GM18498 (cell line): ENCODE measurements at regions not wholly inside any gene's neighbourhood (a gene's known extent, or its start where the extent isn't known, plus 50 kb on each side); places are given as distances from the start of the nearest gene placed in this dataset.

Experiments
- ATAC-seq: cut with Tn5 transposase; IDR thresholded peaks from one replicate; pipeline ENCODE4 v1.9.1; 2021; ENCODE audit warnings: mild to moderate bottlenecking, moderate library complexity; ENCODE audit not compliant: unreplicated experiment

- ATAC-seq = no peak
Observed at GRCh38 chr3:106573605-106574004, 704.8 kb upstream of the CBLB start.

- no peak for ATAC-seq
Observed at GRCh38 chr3:106575029-106575428, 706.2 kb upstream of the CBLB start.

- ATAC-seq = no peak
Observed at GRCh38 chr3:106577241-106577640, 708.4 kb upstream of the CBLB start.

DNA sequence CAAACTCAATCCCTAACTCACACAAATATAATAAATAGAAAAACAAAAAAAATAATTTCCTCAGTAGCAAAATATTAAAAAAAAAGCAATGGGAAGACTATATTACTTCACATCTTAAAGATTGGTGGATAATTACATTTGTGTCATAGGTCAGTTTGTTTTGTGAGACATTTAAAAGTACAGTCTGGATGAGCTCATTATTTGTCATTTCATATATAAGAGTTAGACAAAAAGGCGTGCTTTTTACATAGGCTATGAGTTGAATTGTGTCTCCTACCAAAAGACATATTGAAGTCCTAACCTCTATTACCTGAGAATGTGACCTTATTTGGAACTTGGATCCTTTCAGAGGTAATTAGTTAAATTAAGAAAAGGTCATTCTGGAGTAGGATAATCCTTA is 710.1 kb upstream of the CBLB start:
- no peak for ATAC-seq

DNA sequence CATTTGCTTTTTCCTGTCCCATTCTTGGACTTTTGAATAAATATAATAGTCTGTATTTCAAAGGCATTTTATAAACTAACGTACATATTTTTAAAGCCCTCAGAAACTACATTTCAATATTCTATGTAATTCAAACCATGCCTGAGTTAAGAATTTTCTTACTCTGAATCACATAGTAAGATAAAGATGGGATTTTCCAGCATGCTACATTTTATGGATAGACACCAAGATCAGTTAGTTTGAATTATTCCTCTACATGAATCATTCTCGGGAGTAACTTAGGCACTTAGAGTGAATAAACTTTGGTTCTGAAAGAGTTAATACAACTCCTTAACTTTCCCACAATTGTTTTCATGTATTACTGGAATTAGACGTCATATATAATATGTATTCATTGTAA is 713.3 kb upstream of the CBLB start:
- no peak for ATAC-seq

DNA sequence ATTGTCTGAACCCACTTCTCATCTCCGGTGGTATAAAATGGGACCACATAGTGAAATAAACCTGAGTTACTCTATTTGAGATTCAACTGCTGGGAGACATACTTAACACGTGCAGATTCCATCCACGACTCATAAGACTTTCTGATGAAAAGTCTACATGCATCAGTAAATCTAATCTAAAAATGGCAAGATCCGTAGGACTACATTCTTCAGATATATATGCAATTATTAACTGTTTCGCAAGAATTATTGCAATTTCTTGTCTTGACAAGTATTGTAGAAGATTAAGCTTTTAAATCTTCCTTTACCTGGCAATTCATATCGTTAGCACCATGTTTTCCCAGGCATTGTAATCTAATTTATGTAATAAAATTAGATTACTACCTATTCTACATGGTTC is 718.7 kb upstream of the CBLB start:
- ATAC-seq = no peak

- ATAC-seq = no peak
Observed at GRCh38 chr3:106588739-106589138, 719.9 kb upstream of the CBLB start.

DNA sequence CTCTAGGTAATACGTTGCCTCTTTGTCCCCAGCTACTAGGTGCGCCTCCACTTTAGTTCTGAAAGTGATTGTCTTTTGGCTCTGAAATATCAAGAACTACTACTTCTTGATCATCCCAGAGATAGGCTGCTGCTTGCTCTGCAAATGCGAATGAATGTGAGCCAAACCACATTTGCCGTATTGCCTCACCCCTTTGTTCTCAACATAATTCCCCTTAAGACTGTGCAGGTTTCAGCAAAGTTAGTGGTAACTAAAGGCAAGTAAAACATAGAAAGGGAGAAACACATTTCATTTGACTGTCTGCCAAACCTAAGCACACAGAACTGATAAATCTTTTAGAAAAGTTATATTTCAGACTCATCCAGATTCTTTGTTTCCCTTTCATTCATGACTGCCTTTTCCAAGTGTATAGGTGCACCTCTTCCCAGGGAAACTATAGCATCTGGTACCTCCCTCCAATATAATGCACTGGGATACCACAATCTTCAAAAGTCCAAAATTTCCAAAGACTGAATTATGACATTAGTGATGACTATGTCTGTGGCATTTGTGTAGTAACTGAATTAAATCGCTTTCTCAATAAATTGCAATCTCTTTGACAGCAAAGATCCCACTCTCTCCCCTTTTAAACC is 720.6 kb upstream of the CBLB start:
- no peak for ATAC-seq

GRCh38 chr3:106590216-106590615 is 721.4 kb upstream of the CBLB start:
- no peak for ATAC-seq

GRCh38 chr3:106593381-106593780 is 724.6 kb upstream of the CBLB start:
- no peak for ATAC-seq

DNA sequence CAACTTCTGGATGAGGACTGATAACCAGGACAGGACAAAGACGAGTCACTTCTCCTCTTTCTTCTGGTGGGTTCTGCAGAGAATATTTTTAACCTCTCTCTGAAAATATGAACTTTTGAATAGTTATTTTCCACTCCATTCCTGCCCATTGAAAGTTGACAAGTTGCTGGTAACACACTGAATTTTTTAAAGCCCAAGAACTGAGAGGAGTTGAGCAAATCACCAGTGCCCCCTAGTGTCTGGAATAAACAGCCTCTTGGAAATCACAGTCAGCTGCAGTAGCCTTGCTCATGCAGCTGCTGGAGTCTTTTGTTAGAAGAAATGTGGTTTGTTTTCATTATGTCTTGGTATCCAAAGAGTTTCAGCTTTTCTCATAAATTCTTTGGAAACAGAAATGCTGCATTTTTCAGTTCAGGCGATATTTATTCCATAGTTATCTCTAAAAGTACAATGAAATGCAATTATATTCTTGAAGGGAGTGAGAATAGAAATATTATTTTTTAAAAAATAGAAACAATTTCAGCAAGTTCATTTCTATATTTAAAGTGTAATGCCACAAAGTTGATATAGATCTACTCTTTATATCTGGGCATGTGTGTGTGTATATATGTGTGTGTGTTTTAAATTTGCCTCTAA is 741.0 kb upstream of the CBLB start:
- ATAC-seq = peak; percentile 90

DNA sequence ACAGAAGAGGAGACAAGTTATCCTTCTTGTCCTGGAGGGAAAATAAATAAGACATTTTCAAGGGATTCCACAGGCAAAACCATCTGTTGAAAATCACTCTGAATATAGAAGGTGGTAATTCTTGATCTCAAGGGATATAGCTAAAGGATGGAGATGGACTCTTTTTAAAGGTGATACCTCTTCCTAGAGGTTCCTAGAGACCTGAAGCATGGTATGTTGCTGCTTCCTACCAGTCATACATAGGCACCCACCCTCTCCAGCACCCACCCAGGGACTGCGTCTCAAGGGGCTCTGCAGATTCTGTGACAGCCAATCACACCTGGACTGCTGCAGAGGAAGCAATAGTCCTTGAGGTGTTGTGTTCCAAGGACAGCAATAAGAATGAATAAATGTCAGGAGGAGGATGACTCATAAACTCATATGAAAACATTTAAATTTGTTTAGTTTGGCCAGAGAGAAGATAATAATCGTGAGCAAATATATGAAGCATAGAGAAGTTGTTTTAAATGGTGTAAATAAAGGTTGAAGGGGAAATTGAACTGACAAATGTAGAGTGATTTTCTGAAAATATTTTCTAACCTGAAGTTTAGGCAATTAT is 741.6 kb upstream of the CBLB start:
- no peak for ATAC-seq

- ATAC-seq = no peak
Observed at GRCh38 chr3:106611116-106611515, 742.3 kb upstream of the CBLB start.

DNA sequence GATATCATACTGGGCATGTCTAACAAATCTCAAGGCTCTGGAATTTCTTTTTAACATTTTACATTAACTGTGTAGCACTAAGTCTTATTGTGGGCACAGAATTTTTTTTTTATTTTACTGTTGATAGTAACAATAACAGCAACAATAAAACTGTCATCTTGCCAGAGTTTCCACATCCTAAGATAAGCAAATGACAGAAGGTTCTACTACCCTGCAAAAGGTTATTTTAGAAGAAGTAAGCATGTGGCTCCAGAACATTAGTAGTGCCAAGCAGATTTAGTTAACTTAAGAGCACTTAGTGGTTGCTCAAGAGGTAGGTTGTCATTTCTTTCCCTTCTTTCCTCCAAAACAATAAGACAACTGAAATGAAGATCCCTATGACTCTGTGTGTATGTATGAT is 743.0 kb upstream of the CBLB start:
- no peak for ATAC-seq

- no peak for ATAC-seq
Observed at GRCh38 chr3:106616556-106616955, 747.7 kb upstream of the CBLB start.

DNA sequence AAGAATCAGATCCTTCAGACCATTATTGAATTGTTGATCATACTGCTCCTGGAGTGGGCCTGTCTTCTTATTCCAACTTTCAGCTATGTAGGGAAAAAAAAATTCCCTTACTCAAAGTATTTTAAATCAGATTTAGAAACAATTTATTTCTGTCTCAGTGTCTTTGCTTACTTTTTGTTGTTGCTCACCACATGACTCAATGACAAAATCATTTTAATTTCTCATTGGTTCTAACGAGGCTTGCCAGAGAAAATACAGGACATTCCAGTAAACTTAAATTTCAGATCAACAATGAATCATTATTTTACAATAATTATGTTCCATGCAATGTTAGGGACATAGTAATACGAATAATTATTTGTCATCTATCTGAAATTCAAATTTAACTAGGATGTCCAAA is 748.5 kb upstream of the CBLB start:
- no peak for ATAC-seq

- no peak for ATAC-seq
Observed at GRCh38 chr3:106620646-106621045, 751.8 kb upstream of the CBLB start.

DNA sequence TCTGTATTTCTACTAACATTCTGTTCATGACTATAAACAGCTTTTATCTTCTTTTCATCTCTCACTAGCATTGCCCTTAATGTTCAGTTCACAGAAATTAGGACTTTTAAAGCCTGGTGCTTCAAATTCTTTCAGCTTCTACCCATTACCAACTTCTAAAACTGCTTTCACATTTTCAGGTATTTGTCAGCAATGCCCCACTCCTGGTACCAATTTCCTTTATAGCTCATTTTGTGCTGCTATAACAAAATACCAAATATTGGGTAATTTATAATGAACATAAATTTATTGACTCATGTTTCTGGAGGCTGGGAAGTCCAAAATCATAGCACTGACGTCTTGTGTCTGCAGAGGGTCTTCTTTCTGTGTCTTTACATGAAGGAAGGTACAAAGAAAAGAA is 753.1 kb upstream of the CCDC54 start:
- ATAC-seq = no peak

- ATAC-seq = no peak
Observed at GRCh38 chr3:106628407-106628806, 748.8 kb upstream of the CCDC54 start.

DNA sequence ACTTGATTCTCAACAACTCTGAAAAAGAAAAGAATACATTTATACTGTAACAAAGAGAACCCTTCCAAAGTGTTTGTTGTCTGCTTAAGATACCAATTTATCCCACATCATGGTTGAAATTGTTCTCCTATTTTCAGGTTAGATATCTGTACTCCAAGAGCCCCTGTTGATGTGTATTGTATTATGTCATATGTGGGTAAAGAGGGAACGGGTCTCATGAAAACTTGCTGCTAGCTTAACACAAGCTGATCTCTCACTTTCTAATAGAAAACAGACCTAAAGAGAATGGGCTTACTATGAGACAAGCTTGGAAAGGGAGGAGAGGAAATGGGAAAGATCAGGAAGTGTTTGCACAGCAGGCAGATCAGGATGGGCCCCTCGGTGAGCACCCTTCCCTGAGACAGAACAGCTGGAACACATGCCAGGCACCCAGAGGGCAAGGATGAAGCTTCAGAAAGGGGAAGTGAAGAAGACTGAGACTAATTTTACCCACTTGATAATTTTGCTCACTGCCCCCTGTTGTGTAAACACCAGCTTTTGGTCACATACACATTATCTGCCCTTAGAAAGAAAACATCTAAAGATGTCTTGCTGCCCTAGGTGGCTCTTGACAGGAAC is 747.9 kb upstream of the CCDC54 start:
- ATAC-seq = peak; percentile 97

DNA sequence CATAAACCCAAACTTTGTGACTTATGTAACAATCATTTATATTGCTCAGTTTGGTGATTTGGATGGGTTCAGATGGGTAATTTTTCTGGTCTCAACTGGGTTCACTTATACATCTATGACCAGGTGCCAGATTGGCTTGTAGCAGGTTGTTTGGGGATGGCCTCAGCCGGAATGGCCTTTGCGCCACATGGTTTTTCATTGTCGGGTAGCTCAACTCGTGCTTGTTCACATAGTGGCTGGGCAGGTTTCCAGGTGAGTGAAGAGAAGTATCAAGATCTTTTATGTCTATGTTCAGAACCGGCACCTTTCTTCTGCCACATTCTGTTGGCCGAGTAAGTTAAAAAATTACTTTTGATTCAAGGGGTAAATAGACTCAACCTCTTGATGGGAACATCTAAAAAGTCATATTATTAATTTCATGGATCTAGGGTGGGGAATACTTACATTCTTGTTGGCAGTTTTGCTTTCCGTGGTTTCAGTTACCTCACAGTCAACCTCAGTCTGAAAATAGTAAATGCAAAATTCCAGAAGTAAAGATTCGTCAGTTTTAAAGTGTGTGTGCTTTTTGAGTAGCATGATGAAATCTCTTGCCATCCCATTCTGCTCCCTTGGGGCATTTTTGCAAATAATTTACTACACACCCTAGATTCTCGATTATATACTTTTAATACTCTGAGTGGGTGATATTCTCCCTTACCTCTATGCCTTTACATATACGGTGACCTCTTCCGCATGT is 745.7 kb upstream of the CCDC54 start:
- ATAC-seq = no peak

DNA sequence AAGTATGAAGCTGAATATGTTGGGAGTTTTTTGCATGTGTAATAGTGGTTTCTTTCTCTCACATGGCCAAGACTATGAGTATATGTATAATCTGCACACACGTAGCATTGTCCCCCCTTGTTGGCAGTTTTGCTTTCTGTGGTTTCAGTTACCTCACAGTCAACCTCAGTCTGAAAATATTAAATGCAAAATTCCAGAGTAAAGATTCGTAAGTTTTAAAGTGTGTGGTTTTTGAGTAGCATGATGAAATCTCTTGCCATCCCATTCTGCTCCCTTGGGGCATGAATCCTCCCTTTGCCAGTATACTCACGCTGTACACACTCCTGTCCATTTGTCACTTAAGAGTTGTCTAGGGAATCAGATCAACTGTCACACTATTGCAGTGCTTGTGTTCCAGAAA is 742.0 kb upstream of the CCDC54 start:
- ATAC-seq = peak; percentile 74
